ENCODE measurements at regions not wholly inside any gene's neighbourhood (a gene's known extent, or its start where the extent isn't known, plus 50 kb on each side); places are given as distances from the start of the nearest gene placed in this dataset.

GRCh38 chr22:20653012-20653794 lies 120.7 kb upstream of the SERPIND1 start:
- intact Hi-C loops (cut with DNase I): no loop called here
- H3K36me3 ChIP-seq: no peaks in the 10 kb centered on the region
- no peak overlapping the region for H3K4me3 ChIP-seq
- H3K9me3 ChIP-seq: no peaks in the 10 kb centered on the region
- WGBS: 84% methylated on average over 6 of the region's 7 CpGs
- no peak for TF ChIP-seq EP300 (IDR thresholded peaks at IDR 0.05)
- no peak for TF ChIP-seq POLR2AphosphoS5 (IDR thresholded peaks at IDR 0.05)
- no peak for TF ChIP-seq CTCF (IDR thresholded peaks at IDR 0.05)
- no peak for TF ChIP-seq POLR2A (IDR thresholded peaks at IDR 0.05; ENCODE audit: low read depth)
- no peaks in the 10 kb centered on the region for H3K27me3 ChIP-seq
- DNase-seq (ENCODE audit: extremely low spot score): peak; percentile 89
- H3K4me1 ChIP-seq: no peaks in the 10 kb centered on the region
- no peak overlapping the region for H3K27ac ChIP-seq (replicated peaks in 1 of 4)

GRCh38 chr22:20653795-20654342 lies 120.0 kb upstream of the SERPIND1 start:
- Histone ChIP-seq H3K4me1 (no peaks in the 10 kb centered on the region), H3K27ac (replicated peaks in 1 of 4) (no peak overlapping the region), H3K4me3 (no peak overlapping the region), H3K9me3 (no peaks in the 10 kb centered on the region), H3K27me3 (no peaks in the 10 kb centered on the region), H3K36me3 (no peaks in the 10 kb centered on the region)
- DNase-seq (ENCODE audit: extremely low spot score): peak; percentile 57
- intact Hi-C loops (cut with DNase I): no loop called here
- TF ChIP-seq POLR2AphosphoS5 (IDR thresholded peaks at IDR 0.05) (no peak), POLR2A (IDR thresholded peaks at IDR 0.05; ENCODE audit: low read depth) (no peak)
- 91% methylated on average over 3 of the region's 3 CpGs for WGBS

GRCh38 chr22:20654343-20655208 lies 119.3 kb upstream of the SERPIND1 start:
- Histone ChIP-seq H3K27ac (replicated peaks in 1 of 4) (no peak overlapping the region), H3K4me3 (no peak overlapping the region), H3K36me3 (no peaks in the 10 kb centered on the region), H3K9me3 (no peaks in the 10 kb centered on the region), H3K27me3 (no peaks in the 10 kb centered on the region), H3K4me1 (no peaks in the 10 kb centered on the region)
- TF ChIP-seq POLR2AphosphoS5 (IDR thresholded peaks at IDR 0.05): no peak
- TF ChIP-seq EP300 (IDR thresholded peaks at IDR 0.05): no peak
- TF ChIP-seq POLR2A (IDR thresholded peaks at IDR 0.05; ENCODE audit: low read depth): no peak
- no peak for TF ChIP-seq CTCF (IDR thresholded peaks at IDR 0.05)
- 95% methylated on average over 17 of the region's 20 CpGs for WGBS
- intact Hi-C loops (cut with DNase I): no loop called here
- DNase-seq (ENCODE audit: extremely low spot score): peak; percentile 81

GRCh38 chr22:20655623-20656022 lies 118.3 kb upstream of the SERPIND1 start:
- no peak for DNase-seq (ENCODE audit: extremely low spot score)
- intact Hi-C loops (cut with DNase I): no loop called here
- Histone ChIP-seq H3K36me3 (no peaks in the 10 kb centered on the region), H3K4me3 (no peak overlapping the region), H3K27me3 (no peaks in the 10 kb centered on the region), H3K27ac (replicated peaks in 1 of 4) (no peak overlapping the region), H3K9me3 (no peaks in the 10 kb centered on the region), H3K4me1 (no peaks in the 10 kb centered on the region)
- TF ChIP-seq POLR2AphosphoS5 (IDR thresholded peaks at IDR 0.05) (no peak), POLR2A (IDR thresholded peaks at IDR 0.05; ENCODE audit: low read depth) (no peak), CTCF (IDR thresholded peaks at IDR 0.05) (no peak), EP300 (IDR thresholded peaks at IDR 0.05) (no peak)

- no peaks in the 10 kb centered on the region for H3K27me3 ChIP-seq
Observed at GRCh38 chr22:20656516-20656901, 117.4 kb upstream of the SERPIND1 start.

More at GRCh38 chr22:20656516-20656901, 117.4 kb upstream of the SERPIND1 start:
- TF ChIP-seq EP300 (IDR thresholded peaks at IDR 0.05) (no peak), CTCF (IDR thresholded peaks at IDR 0.05) (no peak)
- Histone ChIP-seq H3K36me3 (no peaks in the 10 kb centered on the region), H3K27ac (replicated peaks in 1 of 4) (no peak overlapping the region), H3K4me3 (no peak overlapping the region), H3K4me1 (no peaks in the 10 kb centered on the region), H3K9me3 (no peaks in the 10 kb centered on the region)
- intact Hi-C loops (cut with DNase I): no loop called here
- 92% methylated on average over 12 of the region's 12 CpGs for WGBS
- no peak for DNase-seq (ENCODE audit: extremely low spot score)

All from esophagus muscularis mucosa (tissue), 4 donors.